ENCODE measurements at regions not wholly inside any gene's neighbourhood (a gene's known extent, or its start where the extent isn't known, plus 50 kb on each side); places are given as distances from the start of the nearest gene placed in this dataset.
"Not testable (repeated sequence)": the region's sequence is repeated elsewhere in the genome, so short reads cannot be mapped to it uniquely, and the experiment has no call there.

DNA sequence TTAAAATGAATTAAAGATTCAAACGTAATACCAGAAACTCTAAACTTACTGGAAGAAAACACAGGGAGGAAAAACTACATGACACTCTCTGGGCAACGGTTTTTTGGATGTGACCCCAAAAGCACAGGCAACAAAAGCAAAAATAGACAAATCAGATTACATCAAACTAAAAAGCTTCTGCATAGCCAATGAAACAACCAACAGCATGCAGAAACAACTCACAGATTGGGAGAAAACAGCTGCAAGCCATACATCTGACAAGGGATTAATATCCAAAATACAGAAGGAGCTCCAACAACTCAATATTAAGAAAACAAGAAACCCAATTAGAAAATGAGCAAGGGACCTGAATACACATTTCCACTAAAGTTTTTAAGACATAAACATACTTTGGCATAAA lies 69.2 kb upstream of the ALOX12 start:
- FAIRE-seq, result no peak
- no peak for DNase-seq (ENCODE audit: insufficient read length, low spot score)
- TF ChIP-seq POLR2A (IDR thresholded peaks at IDR 0.05; ENCODE audit: low read depth, low read length), result no peak

DNA sequence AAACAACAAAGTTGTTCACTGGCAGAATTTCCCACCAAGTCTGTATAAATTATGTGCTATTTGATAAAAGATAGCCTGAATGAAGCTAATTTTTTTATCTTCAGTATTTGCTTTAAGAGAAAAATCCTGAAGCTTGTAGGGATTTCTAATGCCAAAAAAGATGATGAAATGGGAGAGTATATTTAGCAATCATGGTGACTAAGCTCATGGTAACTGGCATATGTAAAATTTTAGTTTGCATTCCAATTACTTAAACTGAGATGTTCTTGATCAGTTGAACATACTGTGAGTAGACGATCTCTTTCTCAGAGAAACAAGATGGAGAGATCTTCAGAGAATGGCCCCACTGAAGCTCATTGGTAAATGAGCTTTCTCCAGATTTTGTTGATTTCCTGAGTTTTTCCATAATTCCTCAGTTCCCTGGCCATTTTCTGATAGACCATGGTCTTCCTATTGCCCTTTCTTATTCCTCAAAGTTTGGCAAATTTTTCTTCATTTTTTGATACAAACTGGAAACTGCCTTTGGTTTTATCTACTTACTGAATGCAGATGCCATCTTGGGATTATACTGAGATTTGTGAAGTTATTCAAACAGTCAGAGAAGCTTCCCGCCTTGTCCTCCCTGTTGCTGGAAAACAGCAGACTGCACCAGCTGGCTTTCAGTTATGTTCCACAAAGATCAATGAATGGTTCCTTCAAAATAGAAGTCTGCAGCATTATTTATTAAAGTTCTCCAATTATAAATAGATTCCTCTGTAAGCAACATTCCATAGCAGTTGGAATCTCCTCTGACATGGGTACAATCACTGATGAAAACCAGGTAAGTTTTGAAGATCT lies 68.3 kb upstream of the ALOX12 start:
- peak; percentile 93 for FAIRE-seq
- DNase-seq (ENCODE audit: insufficient read length, low spot score), result no peak
- TF ChIP-seq POLR2A (IDR thresholded peaks at IDR 0.05; ENCODE audit: low read depth, low read length), result no peak

DNA sequence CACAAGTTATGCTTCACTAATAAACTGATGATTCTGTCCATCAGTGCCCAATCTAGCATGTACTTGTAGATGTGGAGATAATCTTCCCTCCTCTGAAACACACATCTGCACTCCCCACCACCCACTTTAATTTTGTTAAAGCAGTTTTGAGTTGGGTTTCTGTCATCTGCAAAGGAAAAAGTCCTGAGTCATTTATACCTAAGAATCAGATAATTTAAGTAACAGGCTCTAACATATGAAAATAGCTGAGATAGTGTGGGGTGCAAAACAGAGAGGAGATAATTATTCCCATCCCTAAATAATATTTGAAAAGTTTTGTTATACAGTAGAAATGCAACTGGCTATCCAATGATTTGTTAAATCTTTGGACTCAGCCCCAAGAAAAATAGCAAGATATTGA lies 67.7 kb upstream of the ALOX12 start:
- DNase-seq (ENCODE audit: insufficient read length, low spot score) (no peak), FAIRE-seq (no peak)
- no peak for TF ChIP-seq POLR2A (IDR thresholded peaks at IDR 0.05; ENCODE audit: low read depth, low read length)

DNA sequence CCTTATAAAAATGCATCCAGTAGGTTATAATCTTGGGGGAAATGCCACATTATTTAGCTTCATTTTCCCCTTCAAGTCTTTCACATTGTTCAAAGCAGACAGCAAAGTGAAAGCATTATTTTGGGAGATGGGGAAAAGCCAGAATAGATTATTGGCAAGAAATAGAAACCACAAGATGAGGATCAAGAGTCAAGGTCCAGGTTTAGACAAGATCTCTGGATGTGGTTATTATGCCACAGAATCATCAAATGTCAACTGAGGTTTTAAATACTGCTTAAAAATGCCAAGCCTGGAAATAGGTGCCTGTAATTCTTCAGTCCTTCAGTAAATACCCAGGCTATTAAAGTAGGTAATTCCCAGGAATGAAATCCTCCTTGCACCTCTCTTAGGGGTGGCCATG lies 65.1 kb upstream of the ALOX12 start:
- no peak for FAIRE-seq

DNA sequence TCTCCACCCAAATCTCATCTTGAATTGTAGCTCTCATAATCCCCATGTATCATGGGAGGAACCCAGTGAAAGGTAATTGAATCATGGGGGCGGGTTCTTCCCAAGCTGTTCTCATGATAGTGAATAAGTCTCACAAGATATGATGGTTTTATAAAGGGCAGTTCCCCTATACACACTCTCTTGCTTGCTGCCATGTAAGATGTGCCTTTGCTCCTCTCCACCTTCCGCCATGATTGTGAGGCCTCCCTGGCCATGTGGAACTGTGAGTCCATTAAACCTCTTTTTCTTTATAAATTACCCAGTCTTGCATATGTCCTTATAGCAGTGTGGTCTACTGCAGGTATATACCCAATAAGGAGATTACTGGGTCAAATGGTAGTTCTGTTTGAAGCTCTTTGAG lies 61.3 kb upstream of the ALOX12 start:
- FAIRE-seq; DNase-seq (ENCODE audit: insufficient read length, low spot score): not testable (repeated sequence)

More for the DNA sequence above, 65.1 kb upstream of the ALOX12 start:
- no peak for TF ChIP-seq POLR2A (IDR thresholded peaks at IDR 0.05; ENCODE audit: low read depth, low read length)
- no peak for DNase-seq (ENCODE audit: insufficient read length, low spot score)

DNA sequence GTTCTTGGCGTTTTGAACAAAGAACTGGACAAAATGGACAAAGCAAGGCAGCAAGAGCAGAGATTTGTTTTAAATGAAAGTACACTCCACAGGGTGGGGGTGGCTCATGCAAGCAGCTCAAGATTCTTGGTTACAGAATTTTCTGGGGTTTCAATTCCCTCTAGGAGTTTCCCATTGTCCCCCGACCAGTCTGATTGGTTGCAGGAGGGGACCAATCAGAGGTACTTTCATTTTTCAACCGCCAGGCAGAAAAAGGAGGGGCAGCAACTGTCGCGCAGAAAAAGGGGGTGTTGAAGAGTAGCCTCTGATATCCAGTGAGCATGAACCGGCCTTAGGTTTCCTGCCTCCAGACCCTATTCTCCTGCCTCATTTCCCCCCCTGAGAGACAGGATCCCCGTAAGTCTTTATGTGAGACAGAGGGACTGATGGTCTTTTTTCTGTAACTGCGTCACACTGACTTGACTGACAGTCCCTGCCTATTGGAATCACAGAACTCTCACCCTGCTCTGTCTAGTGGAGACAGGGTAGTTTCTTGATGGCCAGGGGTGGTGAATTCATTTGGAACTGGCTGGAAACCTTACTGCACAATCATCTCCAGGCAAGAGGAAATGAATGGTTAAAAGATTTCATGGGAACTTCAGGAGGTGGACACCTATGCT lies 59.4 kb upstream of the ALOX12 start:
- TF ChIP-seq POLR2A (IDR thresholded peaks at IDR 0.05; ENCODE audit: low read depth, low read length), result no peak
- DNase-seq (ENCODE audit: insufficient read length, low spot score), result no peak
- no peak for FAIRE-seq

DNA sequence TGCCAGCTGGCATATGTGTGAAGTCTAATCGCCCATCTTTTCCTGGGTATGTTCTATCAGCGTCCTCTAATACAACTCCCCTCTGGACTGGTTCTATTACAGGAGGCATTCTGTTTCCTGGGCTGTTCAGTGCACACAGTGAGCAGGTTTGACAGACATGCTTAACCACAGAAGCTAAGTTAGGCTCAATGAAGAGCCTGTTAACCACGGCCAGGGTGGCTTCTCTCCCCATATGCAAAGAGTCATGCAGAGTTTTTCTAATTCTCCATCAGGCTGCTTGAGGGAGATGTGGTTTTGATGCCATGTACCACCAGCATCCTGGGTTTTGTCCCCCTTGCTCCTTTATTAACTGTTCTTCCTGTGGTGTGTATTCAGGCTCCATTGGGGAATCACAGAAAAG lies 57.2 kb upstream of the ALOX12 start:
- TF ChIP-seq POLR2A (IDR thresholded peaks at IDR 0.05; ENCODE audit: low read depth, low read length), result no peak
- DNase-seq (ENCODE audit: insufficient read length, low spot score) (no peak), FAIRE-seq (no peak)

DNA sequence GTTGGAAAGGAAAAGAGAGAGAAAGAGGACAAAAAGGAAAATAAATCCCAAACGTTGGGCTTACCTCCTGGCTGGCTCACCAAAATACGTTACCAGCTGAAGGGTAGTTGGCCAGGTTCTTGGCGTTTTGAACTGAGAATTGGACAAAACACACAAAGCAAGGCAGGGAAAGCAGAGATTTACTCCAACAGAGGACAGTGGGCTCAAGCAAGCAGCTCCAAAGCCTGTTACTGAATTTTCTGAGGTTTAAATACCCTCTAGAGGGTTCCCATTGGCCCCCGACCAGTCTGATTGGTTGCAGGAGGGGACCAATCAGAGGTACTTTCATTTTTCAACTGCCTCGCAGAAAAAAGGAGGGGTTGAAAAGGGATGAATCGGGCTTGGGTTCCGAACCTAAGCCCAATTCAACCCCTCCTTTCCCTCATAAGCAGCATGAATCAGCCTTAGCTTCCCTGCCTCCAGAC lies 55.6 kb upstream of the ALOX12 start:
- peak; percentile 53; the same call in 1 of the 2 replicates for TF ChIP-seq POLR2A (IDR thresholded peaks at IDR 0.05; ENCODE audit: low read depth, low read length)
- peak; percentile 23 for DNase-seq (ENCODE audit: insufficient read length, low spot score)
- no peak for FAIRE-seq

DNA sequence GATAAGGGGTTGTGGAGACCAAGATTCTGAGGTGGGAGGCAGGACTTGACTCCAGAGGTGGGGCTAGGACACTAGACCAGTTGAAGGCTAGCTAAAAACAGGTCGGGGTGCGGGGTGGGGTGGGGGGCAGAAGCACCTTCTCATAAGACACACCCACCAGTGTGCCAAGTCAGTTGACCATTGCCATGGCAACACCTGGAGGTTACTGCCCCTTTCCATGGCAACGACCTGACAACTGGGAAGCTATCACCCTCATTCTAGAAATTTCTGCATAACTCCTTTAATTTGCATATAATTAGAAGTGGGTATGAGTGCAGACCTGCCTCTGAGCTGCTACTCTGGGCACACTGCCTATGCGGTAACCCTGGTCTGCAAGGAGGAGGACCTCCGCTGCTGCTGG lies 53.9 kb upstream of the ALOX12 start:
- no peak for TF ChIP-seq POLR2A (IDR thresholded peaks at IDR 0.05; ENCODE audit: low read depth, low read length)
- FAIRE-seq (no peak), DNase-seq (ENCODE audit: insufficient read length, low spot score) (no peak)

DNA sequence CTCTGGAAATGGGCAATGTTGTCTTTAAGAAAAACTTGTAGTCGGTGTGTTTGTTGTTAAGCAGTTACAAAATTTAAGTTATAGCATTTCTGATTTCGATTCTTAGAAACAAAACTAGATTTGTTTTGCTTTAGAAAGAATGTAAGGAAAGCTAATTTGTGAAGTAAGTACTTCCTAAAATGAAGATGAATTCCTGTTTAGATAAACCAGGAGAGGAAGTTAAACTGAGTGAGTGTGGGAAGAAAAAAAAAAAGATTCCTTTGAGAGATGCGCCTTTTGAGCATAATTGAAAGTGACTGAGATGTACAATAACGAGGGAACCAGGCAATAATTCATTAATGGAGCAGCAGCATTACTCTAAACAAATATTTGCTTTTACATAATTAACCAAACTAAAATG lies 52.4 kb upstream of the ALOX12 start:
- FAIRE-seq (no peak), DNase-seq (ENCODE audit: insufficient read length, low spot score) (no peak)
- no peak for TF ChIP-seq POLR2A (IDR thresholded peaks at IDR 0.05; ENCODE audit: low read depth, low read length)

Data from H54 (cell line).